GM19397 (cell line): ENCODE measurements at regions not wholly inside any gene's neighbourhood (a gene's known extent, or its start where the extent isn't known, plus 50 kb on each side); places are given as distances from the start of the nearest gene placed in this dataset.
"Not testable (repeated sequence)": the region's sequence is repeated elsewhere in the genome, so short reads cannot be mapped to it uniquely, and the experiment has no call there.

Experiments used
- ATAC-seq: cut with Tn5 transposase; IDR thresholded peaks from one replicate; pipeline ENCODE4 v1.9.1; 2021; ENCODE audit warnings: mild to moderate bottlenecking, moderate library complexity; ENCODE audit not compliant: unreplicated experiment

DNA sequence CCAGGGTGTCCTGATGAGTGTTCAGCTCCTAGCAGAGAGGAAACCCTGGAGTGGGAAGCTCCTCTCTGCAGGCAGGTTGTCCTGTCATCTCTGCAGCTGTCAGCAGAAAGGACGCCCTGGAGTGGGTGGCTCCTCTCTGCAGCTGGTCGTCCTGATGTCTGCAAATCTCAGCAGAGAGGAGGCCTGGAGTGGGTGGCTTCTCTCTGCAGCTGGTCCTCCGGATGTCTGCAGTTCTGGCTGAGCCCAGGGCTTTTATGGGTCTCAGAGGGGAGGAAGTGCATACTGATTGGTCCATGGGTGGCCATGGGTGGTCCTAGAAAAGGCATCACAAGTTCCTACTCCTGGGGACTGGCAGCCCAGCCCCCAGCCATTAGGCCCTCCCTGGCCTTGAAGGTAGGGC is 102.6 kb upstream of the BNIP2 start:
- ATAC-seq = no peak

DNA sequence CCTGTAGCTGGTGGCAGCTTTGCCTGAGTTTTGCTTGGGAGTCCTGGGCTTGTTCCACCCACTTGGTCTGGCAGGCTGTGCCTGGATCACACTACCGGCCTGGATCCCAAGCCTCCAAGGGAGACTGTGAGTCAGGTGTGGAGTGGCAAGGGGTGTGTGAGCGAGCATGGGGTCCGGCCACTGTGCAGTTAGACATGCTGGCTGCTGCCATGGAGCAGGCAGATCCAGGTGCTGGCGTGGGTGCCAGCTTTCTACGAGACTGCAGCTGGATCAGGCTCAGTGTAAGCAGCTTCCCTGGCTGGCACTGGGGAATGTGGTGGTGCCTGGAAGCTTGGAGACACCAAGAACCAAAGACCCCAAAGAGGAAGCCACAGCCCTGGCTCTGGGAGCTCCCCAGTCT is 102.0 kb upstream of the BNIP2 start:
- no peak for ATAC-seq

DNA sequence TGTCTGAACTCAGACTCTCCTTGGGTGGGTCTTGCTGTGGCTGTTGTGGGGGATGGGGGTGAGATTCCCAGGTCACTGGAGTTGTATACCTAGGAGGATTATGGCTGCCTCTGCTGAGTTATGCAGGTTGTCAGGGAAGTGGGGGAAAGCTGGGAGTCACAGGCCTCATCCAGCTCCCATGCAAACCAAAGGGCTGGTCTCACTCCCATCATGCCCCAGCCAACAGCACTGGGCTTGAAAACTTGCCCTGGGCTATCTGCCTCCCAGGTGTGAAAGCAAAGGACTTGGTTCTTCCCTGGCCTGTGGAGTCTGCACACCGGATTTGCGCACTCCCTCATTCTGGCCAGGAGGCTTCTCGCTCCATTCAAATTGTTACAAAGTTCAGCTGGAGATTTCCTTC is 97.3 kb upstream of the BNIP2 start:
- not testable (repeated sequence) for ATAC-seq

DNA sequence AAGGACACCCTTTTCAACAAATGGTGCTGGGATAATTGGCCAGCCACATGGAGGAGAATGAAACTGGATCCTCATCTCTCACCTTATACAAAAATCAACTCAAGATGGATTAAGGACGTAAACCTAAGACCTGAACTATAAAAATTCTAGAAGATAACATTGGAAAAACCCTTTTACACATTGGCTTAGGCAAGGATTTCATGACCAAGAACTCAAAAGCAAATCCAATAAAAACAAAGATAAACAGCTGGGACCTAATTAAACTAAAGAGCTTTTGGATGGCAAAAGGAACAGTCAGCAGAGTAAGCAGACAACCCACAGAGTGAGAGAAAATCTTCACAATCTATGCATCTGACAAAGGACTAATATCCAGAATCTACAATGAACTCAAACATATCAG is 96.9 kb upstream of the BNIP2 start:
- not testable (repeated sequence) for ATAC-seq

DNA sequence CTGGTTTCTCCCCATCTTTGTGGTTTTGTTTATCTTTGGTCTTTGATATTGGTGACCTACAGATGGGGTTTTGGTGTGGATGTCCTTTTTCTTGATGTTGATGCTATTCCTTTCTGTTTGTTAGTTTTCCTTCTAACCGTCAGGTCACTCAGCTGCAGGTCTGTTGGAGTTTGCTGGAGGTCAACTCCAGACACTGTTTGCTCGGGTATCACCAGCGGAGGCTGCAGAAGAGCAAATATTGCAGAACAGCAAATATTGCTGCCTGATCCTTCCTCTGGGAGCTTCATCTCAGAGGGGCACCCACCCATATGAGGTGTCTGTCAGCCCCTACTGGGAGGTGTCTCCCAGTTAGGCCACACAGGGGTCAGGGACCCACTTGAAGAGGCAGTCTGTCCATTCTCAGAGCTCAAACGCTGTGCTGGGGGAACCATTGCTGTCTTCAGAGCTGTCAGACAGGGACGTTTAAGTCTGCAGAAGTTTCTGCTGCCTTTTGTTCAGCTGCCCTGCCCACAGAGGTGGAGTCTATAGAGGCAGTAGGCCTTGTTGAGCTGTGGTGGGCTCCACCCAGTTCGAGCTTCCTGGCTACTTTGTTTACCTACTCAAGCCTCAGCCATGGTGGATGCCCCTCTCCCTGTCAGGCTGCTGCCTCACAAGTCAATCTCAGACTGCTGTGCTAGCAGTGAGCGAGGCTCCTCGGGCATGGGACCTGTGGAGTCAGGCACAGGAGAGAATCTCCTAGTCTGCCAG is 94.8 kb upstream of the BNIP2 start:
- not testable (repeated sequence) for ATAC-seq

DNA sequence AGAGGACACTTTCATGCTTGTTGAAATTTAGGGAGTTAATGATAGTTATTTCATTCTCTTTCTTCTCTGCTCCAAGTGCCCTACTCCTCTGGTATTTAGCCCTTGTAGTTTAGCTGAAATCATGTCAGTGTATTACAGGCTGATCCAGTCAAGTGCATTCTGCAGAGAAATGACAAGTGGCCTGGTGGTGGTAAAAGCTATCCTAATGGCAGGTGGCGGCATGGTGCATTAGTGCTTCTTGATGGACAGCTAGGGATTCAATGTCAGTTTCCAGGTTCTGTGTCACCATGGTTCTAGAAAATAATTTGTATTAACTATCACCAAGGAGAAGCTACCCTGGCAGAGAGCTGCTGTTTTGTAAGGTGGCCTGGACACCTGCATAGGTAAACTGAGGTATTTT is 90.0 kb upstream of the BNIP2 start:
- no peak for ATAC-seq

DNA sequence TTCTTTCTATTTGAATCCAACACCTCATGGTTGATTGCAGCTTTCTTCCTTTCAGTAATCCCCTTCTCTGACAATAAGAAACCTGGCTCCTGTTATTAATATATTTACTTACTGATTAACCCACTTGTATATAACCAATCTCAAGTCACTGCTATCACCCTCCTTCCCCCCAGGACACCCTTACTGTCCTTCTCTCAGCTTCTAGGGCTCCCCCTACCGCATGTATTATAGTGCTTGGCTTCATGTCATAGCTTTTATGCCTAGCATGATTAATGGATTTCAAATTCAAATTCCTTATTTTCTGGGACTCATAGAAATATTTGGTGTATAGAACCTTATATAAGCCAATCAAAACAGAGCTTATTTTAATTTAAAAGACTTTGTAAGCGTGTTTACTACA is 75.7 kb upstream of the BNIP2 start:
- no peak for ATAC-seq

DNA sequence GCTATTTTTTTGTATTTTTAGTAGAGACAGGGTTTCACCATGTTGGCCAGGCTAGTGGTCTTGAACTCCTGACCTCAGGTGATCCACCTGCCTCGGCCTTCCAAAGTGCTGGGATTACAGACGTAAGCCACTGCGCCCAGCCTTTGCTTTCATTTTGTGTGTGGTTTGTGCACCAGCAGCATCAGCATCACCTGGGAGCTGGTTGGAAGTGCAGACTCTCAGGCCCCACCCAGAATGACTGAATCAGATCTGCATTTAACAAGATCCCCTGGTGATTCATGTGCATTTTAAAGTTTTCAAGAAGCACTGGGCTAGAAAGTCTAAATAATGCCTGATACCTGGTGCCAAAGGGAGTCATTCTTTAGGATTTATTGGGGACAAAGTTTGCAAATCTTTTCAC is 73.4 kb upstream of the BNIP2 start:
- ATAC-seq = no peak

DNA sequence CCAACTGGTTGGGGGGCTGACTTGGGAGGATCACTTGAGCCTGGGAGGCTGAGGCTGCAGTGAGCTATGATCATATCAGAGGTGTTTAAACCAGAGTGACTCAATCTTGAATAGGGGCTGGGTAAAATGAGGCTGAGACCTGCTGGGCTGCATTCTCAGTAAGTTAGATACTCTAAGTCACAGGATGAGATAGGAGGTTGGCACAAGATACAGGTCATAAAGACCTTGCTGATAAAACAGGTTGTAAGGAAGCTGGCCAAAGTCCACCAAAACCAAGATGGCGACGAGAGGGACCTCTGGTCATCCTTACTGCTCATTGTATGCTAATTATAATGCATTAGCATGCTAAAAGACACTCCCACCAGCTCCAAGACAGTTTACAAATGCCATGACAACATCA is 71.1 kb upstream of the BNIP2 start:
- ATAC-seq = not testable (repeated sequence)

DNA sequence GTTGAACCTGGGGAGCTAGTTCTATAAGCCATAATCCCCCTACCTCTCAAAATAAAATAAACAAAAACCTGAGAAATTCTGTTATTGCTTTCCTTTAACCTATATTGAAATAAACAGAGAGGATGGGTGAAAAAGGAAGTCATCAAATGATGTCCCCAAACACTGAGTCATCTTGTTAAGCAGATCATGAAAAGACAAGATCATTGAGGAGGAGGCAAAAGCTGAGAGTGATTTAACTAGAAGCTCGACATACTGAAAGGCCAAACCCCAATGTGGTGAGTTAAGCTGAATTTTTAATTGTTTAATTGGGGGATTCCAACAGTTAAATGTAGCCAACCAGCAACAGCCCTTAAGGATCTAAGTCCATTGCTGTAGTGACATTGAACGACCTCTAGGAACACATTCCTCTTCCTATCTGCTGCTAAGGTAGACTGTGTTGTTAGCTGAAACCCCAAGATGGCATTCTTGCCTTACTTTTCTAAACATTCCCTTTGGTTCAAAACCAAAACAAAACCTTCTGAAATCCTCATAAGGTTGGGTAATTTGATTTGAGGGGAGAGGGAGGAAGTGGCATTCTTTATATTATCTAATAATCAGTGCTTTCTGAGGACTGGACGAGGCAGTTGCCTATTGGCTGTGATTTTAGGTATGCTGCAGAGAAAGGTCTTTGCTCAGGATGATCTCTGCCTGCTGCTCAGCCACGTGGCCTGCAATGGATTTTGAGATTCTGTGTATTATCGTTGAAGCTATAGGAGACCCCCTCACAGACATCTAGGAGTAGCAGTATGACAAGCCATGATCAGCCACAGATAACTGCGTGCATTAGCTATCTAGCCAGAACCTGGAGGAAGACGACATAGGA is 62.7 kb upstream of the BNIP2 start:
- ATAC-seq = no peak

DNA sequence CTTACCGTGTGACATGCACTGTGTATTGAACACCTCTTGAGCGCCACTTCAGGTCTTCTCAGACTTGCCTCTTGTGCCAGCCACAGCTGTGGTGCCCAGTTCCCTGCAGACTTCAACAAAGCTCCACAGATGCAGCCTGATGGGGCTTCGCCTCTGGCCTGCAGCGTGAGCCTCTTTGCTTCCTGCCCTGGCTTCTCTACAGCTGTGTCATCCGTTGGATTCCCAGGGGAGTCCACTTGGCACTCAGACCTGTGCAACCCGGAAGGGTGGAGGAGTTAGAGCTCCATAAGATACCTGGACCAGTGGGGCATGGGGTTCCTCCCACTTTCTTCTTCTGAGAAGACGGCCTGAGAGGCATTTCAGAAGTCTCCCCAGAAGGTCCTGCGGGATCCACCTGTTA is 57.7 kb upstream of the BNIP2 start:
- no peak for ATAC-seq

DNA sequence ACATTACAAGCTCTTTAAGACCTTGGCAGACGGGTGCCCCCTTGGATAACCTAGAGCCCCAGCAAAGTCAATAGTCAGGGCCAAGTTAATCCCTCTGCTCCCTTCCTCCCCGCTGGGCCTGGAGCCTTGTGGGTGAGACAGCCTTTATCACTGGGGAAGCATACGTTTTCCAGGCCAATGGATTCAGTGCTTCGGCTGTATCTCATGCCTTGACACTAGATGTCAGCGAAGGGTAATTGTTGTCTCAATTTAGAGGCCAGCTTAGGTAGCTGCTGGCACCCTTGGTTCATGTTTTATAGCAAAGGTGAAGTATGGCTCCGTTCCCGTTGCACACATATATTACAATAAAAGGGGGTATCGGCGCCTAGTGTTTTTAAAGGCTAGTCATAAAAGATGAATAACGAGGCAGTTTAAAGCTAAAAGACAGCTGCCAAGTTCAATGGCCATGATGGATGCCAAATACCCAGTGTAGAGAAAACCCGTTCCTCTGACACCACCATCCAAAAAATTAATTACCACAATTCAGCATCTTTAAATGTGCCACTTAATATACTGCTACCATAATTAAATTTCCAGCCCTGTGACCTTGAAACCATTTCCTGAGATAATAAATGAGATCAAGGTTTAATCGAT is 52.3 kb upstream of the BNIP2 start:
- ATAC-seq = no peak

DNA sequence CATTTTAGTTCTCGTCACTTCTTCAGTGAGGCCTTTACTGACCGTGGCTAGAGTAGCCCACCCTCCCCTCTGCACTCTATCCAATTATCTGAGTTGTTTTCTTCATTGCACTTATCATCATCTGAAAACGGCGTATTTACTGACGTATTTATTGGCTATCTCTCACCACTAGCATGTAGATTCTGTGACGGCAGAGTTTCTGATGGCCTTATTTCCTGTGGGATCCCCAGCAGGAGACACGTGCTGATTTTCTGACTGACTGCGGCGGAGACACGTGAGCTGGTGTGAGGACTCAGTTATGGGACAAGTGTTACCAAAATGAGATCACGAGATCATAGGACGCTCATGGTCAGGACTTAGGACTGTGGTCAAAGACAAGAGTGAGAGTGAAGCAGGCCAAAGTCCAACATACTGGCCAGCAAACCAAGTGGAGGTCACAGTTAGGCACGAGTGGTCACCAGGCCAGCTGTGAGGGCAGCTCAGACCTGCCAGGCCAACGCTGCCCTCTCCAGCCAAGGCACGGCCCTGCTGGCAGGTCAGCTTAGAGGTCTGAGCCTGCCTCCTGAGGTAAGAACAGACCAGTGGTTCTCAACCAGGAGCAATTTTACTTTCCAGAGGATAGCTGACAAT is 50.6 kb upstream of the BNIP2 start:
- ATAC-seq = no peak
